IMR-90 (cell line): ENCODE measurements at regions not wholly inside any gene's neighbourhood (a gene's known extent, or its start where the extent isn't known, plus 50 kb on each side); places are given as distances from the start of the nearest gene placed in this dataset.

Experiments used
- ATAC-seq: fragments of 200-7000 bp; cut with Tn5 transposase; 2 replicates; pipeline ENCODE4 v1.9.1; 2020; ENCODE audit warnings: low read depth, mild to moderate bottlenecking, moderate library complexity
- BruUV-seq: library from RNA; stranded (reverse); fragments of 400-500 nt; replicated peaks from 2 replicates; lab custom pipeline; 2021; lab: Mats Ljungman, UMichigan
- CTCF ChIA-PET: fragments of 300-600 bp; formaldehyde crosslinking; extraction: SDS; loops from one replicate; lab custom pipeline; 2021; ENCODE audit warnings: antibody characterized with exemption; lab: Yijun Ruan, JAX
- POLR2A ChIA-PET: fragments of 300-600 bp; sonication (Branson Sonifier 250); formaldehyde crosslinking; loops from one replicate; lab custom pipeline; 2022; ENCODE audit warnings: antibody characterized with exemption; ENCODE audit not compliant: unreplicated experiment; lab: Charles Lee
- DNase-seq: peaks from one replicate; pipeline ENCODE4 v3.0.0; 2013
- H2AFZ ChIP-seq: replicated peaks from 2 replicates; pipeline ENCODE3; 2013; ENCODE audit warnings: low read length, mild to moderate bottlenecking; ENCODE audit not compliant: poor library complexity
- H2AK5ac ChIP-seq: 2 replicates; pipeline ENCODE4 v1.6.1; 2013; ENCODE audit warnings: low read depth, low read length, inconsistent platforms
- H2AK9ac ChIP-seq: replicated peaks from 2 replicates; pipeline ENCODE3; 2013; ENCODE audit warnings: mild to moderate bottlenecking, low read depth, low read length, moderate library complexity; ENCODE audit not compliant: poor library complexity
- H2BK120ac ChIP-seq: 2 replicates; pipeline ENCODE4 v1.6.1; 2013; ENCODE audit warnings: low read depth, low read length, inconsistent platforms
- H2BK15ac ChIP-seq: 3 replicates; pipeline ENCODE4 v1.6.1; 2013; ENCODE audit warnings: low read depth, low read length, inconsistent platforms
- H2BK20ac ChIP-seq: 2 replicates; pipeline ENCODE4 v1.6.1; 2013; ENCODE audit warnings: low read depth, mild to moderate bottlenecking, inconsistent platforms, low read length, moderate library complexity
- H2BK5ac ChIP-seq: 2 replicates; pipeline ENCODE4 v1.6.1; 2013; ENCODE audit warnings: mild to moderate bottlenecking, low read depth, low read length, inconsistent platforms; ENCODE audit not compliant: poor library complexity, severe bottlenecking
- H3K14ac ChIP-seq: replicated peaks from 2 replicates; pipeline ENCODE4 v1.6.1; 2013; ENCODE audit warnings: low read depth, low read length, inconsistent platforms
- H3K18ac ChIP-seq: 2 replicates; pipeline ENCODE4 v1.6.1; 2013; ENCODE audit warnings: low read depth, low read length, control low read depth
- H3K23ac ChIP-seq: 2 replicates; pipeline ENCODE4 v1.6.1; 2013; ENCODE audit warnings: low read depth, low read length, inconsistent platforms
- H3K27ac ChIP-seq: 2 replicates; pipeline ENCODE4 v1.5.1; 2013; ENCODE audit warnings: mild to moderate bottlenecking, control low read depth, low read length; ENCODE audit not compliant: insufficient read depth
- H3K27me3 ChIP-seq: 2 replicates; pipeline ENCODE4 v1.6.1; 2013; ENCODE audit warnings: low read length; ENCODE audit not compliant: control insufficient read depth, insufficient read depth
- H3K36me3 ChIP-seq: 2 replicates; pipeline ENCODE4 v1.6.1; 2013; ENCODE audit warnings: low read length, mixed read lengths; ENCODE audit not compliant: control insufficient read depth, insufficient read depth
- H3K4ac ChIP-seq: 2 replicates; pipeline ENCODE4 v1.6.1; 2013; ENCODE audit warnings: low read depth, low read length, inconsistent platforms
- H3K4me1 ChIP-seq: 2 replicates; pipeline ENCODE4 v1.6.1; 2013; ENCODE audit warnings: low read length, mixed read lengths; ENCODE audit not compliant: control insufficient read depth, insufficient read depth
- H3K4me2 ChIP-seq: 2 replicates; pipeline ENCODE4 v1.6.1; 2013; ENCODE audit warnings: low read depth, mild to moderate bottlenecking, control low read depth, low read length, moderate library complexity
- H3K4me3 ChIP-seq: 2 replicates; pipeline ENCODE4 v1.5.1; 2013; ENCODE audit warnings: low read depth, mild to moderate bottlenecking, control low read depth, low read length, moderate library complexity; ENCODE audit not compliant: insufficient read depth
- H3K56ac ChIP-seq: 2 replicates; pipeline ENCODE4 v1.6.1; 2013; ENCODE audit warnings: low read length, inconsistent platforms; ENCODE audit not compliant: insufficient read depth; ENCODE audit errors: extremely low read depth
- H3K79me1 ChIP-seq, 2 experiments: 2 replicates each; pipeline ENCODE4 v1.6.1; 2013; ENCODE audit warnings: low read length in 2 of 2, inconsistent platforms in 1 of 2, low read depth in 1 of 2
- H3K9ac ChIP-seq: 2 replicates; pipeline ENCODE4 v1.6.1; 2013; ENCODE audit warnings: low read depth, low read length, control low read depth
- H3K9me1 ChIP-seq: 2 replicates; pipeline ENCODE4 v1.6.1; 2013; ENCODE audit warnings: low read length, inconsistent platforms; ENCODE audit not compliant: insufficient read depth
- H3K9me3 ChIP-seq: 2 replicates; pipeline ENCODE4 v1.6.1; 2013; ENCODE audit warnings: low read length; ENCODE audit not compliant: control insufficient read depth, insufficient read depth
- H4K20me1 ChIP-seq: 2 replicates; pipeline ENCODE4 v1.6.1; 2013; ENCODE audit warnings: low read length, inconsistent platforms; ENCODE audit not compliant: insufficient read depth
- H4K5ac ChIP-seq: 2 replicates; pipeline ENCODE4 v1.6.1; 2013; ENCODE audit warnings: mild to moderate bottlenecking, low read depth, low read length, control low read depth
- H4K8ac ChIP-seq, 2 experiments: 2 replicates each; pipeline ENCODE4 v1.6.1; 2013; ENCODE audit warnings: low read depth in 2 of 2, low read length in 2 of 2, control low read depth in 1 of 2, inconsistent platforms in 1 of 2
- H4K91ac ChIP-seq: 2 replicates; pipeline ENCODE4 v1.6.1; 2013; ENCODE audit warnings: low read depth, low read length, inconsistent platforms; ENCODE audit not compliant: insufficient read depth
- MAZ ChIP-seq: IDR thresholded peaks from 2 replicates; pipeline ENCODE4 v1.6.1; 2012; ENCODE audit warnings: low read depth, mild to moderate bottlenecking, low read length, improper control_type of control experiment, moderate library complexity, borderline replicate concordance
- RCOR1 ChIP-seq: IDR thresholded peaks from 2 replicates; pipeline ENCODE4 v1.6.1; 2012; ENCODE audit warnings: mild to moderate bottlenecking, low read length, improper control_type of control experiment; ENCODE audit not compliant: insufficient replicate concordance
- WGBS, 2 experiments: methylation state at CpG; one replicate each; pipeline versions ENCODE4 v1.1.5 to v1.1.7; 2013; ENCODE audit warnings: missing lambda C conversion rate in 2 of 2; ENCODE audit not compliant: insufficient read length in 1 of 2; ENCODE audit errors: extremely low coverage in 2 of 2; 5-methylcytosine and 5-hydroxymethylcytosine counted together
- dilution Hi-C: fragments of 300-500 bp; cut with HindIII; formaldehyde crosslinking; loops from one replicate; pipeline ENCODE4 v1.14.3; 2018; ENCODE audit warnings: low sequenced_read_pairs; ENCODE audit not compliant: unreplicated experiment
- in situ Hi-C: fragments of 300-500 bp; cut with MboI; formaldehyde crosslinking; loops from 3 replicates; pipeline ENCODE4 v1.14.3; 2019; ENCODE audit warnings: low sequenced_read_pairs, inconsistent platforms, mixed read lengths
- intact Hi-C: fragments of 100-400 bp; cut with micrococcal nuclease; formaldehyde crosslinking; loops from 2 replicates; pipeline ENCODE4 v1.10.0; 2022

GRCh38 chr10:56266120-56266519, 94.9 kb downstream of the ZWINT start:
- H2AK9ac ChIP-seq: no peak overlapping the region
- H3K18ac ChIP-seq: no peak overlapping the region
- H2BK20ac ChIP-seq: no peak overlapping the region
- H4K20me1 ChIP-seq: no peaks in the 10 kb centered on the region
- no peak overlapping the region for H2BK15ac ChIP-seq
- H3K4ac ChIP-seq: no peak overlapping the region
- no peak overlapping the region for H2AFZ ChIP-seq
- ChIA-PET CTCF (no interaction called here), POLR2A (no interaction called here)
- dilution Hi-C loops (no loop called here), in situ Hi-C loops (no loop called here), intact Hi-C loops (no loop called here)
- no peak overlapping the region for H2AK5ac ChIP-seq
- H2BK120ac ChIP-seq: no peak overlapping the region
- H3K27me3 ChIP-seq: no peaks in the 10 kb centered on the region
- ATAC-seq (no peak), DNase-seq (no peak)
- no peaks in the 10 kb centered on the region for H3K79me1 ChIP-seq
- no peak overlapping the region for H3K4me3 ChIP-seq
- no peak overlapping the region for H3K4me2 ChIP-seq
- no CpG with 5 or more reads among the region's 1 CpG for WGBS, 2 experiments
- H4K91ac ChIP-seq: no peak overlapping the region
- no TSS peak for BruUV-seq
- H3K56ac ChIP-seq: no peak overlapping the region
- H3K9me3 ChIP-seq: peaks cover 3% of the 10 kb centered on the region; the same call in 1 of the 2 replicates
- no peaks in the 10 kb centered on the region for H3K4me1 ChIP-seq
- H3K23ac ChIP-seq: no peak overlapping the region
- H4K5ac ChIP-seq: no peak overlapping the region
- H4K8ac ChIP-seq: no peak overlapping the region
- H3K9me1 ChIP-seq: no peaks in the 10 kb centered on the region
- TF ChIP-seq MAZ: no peak
- TF ChIP-seq RCOR1: no peak
- H3K9ac ChIP-seq: no peak overlapping the region
- no peaks in the 10 kb centered on the region for H3K36me3 ChIP-seq
- H3K14ac ChIP-seq: no peak overlapping the region
- no peak overlapping the region for H3K27ac ChIP-seq
- no peak overlapping the region for H2BK5ac ChIP-seq
